ENCODE measurements at regions not wholly inside any gene's neighbourhood (a gene's known extent, or its start where the extent isn't known, plus 50 kb on each side); places are given as distances from the start of the nearest gene placed in this dataset.

DNA sequence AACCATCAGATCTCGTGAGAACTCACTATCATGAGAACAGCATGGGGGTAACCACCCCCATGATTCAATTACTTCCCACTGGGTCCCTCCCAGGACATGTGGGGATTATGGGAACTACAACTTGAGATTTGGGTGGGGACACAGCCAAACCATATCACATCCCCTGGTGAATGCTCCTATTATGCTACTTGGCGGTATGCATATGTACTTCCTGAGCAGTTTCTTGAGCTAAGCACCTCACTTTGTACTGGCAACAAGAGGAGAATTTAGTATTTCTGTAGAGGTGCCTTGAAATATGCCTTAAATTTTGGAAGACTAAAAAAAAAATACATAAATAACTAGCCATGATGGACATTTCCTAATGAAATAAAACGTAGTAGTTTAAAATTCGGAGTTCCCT lies 327.2 kb upstream of the CITED2 start:
- Histone ChIP-seq H3K36me3 (ENCODE audit: insufficient read depth, low read length) (no peaks in the 10 kb centered on the region), H3K9ac (ENCODE audit: low read length) (no peak overlapping the region), H3K4me3 (ENCODE audit: low read length) (no peak overlapping the region), H3K79me2 (replicated peaks; ENCODE audit: insufficient read depth, low read length) (no peaks in the 10 kb centered on the region), H3K27ac (ENCODE audit: low read length) (no peak overlapping the region), H2AFZ (ENCODE audit: low read depth, low read length) (no peak overlapping the region), H3F3A (ENCODE audit: insufficient read depth, low read length, poor library complexity, severe bottlenecking) (no peaks in the 10 kb centered on the region), H4K20me1 (ENCODE audit: insufficient read depth) (no peaks in the 10 kb centered on the region), H3K27me3 (ENCODE audit: insufficient read depth, low read depth, low read length) (no peaks in the 10 kb centered on the region), H3K4me2 (ENCODE audit: low read length) (no peak overlapping the region), H3K9me3 (ENCODE audit: low read length) (no peaks in the 10 kb centered on the region), H3K9me2 (ENCODE audit: insufficient read depth, low read length) (no peaks in the 10 kb centered on the region)
- TF ChIP-seq MXI1 (conservative IDR thresholded peaks at IDR 0.05; ENCODE audit: poor library complexity, severe bottlenecking) (no peak), SMC3 (conservative IDR thresholded peaks at IDR 0.05; ENCODE audit: poor library complexity) (no peak), EZH2 (IDR thresholded peaks at IDR 0.05; ENCODE audit: borderline replicate concordance, insufficient read depth, low read length, poor library complexity, severe bottlenecking) (no peak), POLR2AphosphoS5 (IDR thresholded peaks at IDR 0.05) (no peak), TAF1 (IDR thresholded peaks at IDR 0.05; ENCODE audit: low read depth) (no peak), EP300 (conservative IDR thresholded peaks at IDR 0.05; ENCODE audit: poor library complexity, severe bottlenecking) (no peak), RAD21 (conservative IDR thresholded peaks at IDR 0.05) (no peak)
- TF ChIP-seq, protein P1, sequence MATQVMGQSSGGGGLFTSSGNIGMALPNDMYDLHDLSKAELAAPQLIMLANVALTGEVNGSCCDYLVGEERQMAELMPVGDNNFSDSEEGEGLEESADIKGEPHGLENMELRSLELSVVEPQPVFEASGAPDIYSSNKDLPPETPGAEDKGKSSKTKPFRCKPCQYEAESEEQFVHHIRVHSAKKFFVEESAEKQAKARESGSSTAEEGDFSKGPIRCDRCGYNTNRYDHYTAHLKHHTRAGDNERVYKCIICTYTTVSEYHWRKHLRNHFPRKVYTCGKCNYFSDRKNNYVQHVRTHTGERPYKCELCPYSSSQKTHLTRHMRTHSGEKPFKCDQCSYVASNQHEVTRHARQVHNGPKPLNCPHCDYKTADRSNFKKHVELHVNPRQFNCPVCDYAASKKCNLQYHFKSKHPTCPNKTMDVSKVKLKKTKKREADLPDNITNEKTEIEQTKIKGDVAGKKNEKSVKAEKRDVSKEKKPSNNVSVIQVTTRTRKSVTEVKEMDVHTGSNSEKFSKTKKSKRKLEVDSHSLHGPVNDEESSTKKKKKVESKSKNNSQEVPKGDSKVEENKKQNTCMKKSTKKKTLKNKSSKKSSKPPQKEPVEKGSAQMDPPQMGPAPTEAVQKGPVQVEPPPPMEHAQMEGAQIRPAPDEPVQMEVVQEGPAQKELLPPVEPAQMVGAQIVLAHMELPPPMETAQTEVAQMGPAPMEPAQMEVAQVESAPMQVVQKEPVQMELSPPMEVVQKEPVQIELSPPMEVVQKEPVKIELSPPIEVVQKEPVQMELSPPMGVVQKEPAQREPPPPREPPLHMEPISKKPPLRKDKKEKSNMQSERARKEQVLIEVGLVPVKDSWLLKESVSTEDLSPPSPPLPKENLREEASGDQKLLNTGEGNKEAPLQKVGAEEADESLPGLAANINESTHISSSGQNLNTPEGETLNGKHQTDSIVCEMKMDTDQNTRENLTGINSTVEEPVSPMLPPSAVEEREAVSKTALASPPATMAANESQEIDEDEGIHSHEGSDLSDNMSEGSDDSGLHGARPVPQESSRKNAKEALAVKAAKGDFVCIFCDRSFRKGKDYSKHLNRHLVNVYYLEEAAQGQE (IDR thresholded peaks at IDR 0.05; ENCODE audit: borderline replicate concordance) = no peak
- TF ChIP-seq, protein P2, sequence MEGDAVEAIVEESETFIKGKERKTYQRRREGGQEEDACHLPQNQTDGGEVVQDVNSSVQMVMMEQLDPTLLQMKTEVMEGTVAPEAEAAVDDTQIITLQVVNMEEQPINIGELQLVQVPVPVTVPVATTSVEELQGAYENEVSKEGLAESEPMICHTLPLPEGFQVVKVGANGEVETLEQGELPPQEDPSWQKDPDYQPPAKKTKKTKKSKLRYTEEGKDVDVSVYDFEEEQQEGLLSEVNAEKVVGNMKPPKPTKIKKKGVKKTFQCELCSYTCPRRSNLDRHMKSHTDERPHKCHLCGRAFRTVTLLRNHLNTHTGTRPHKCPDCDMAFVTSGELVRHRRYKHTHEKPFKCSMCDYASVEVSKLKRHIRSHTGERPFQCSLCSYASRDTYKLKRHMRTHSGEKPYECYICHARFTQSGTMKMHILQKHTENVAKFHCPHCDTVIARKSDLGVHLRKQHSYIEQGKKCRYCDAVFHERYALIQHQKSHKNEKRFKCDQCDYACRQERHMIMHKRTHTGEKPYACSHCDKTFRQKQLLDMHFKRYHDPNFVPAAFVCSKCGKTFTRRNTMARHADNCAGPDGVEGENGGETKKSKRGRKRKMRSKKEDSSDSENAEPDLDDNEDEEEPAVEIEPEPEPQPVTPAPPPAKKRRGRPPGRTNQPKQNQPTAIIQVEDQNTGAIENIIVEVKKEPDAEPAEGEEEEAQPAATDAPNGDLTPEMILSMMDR (IDR thresholded peaks at IDR 0.05; ENCODE audit: poor library complexity, severe bottlenecking) = no peak

DNA sequence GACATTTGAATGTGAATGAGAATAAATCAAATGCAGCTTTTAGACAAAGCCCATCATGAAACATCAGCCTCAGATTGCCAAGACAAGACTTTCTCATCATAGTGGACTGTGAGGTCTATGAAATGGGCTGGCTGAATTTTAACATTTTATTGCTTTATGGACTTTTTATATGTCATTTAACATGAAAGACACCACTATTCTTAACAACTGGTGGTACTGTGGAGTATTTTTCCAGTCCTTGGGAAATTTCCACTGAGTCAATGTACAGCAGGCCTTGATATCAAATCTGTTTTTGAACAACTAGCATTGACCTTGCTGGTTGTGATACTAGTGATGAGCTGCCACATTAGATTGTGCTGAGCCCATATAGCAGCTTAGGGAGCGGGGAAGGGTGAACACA lies 326.6 kb upstream of the CITED2 start:
- no peaks in the 10 kb centered on the region for H3K79me2 ChIP-seq (replicated peaks; ENCODE audit: insufficient read depth, low read length)
- H3K36me3 ChIP-seq (ENCODE audit: insufficient read depth, low read length) = no peaks in the 10 kb centered on the region
- no peak overlapping the region for H3K27ac ChIP-seq (ENCODE audit: low read length)
- no peaks in the 10 kb centered on the region for H3K9me3 ChIP-seq (ENCODE audit: low read length)
- H2AFZ ChIP-seq (ENCODE audit: low read depth, low read length) = no peak overlapping the region
- no peak overlapping the region for H3K4me3 ChIP-seq (ENCODE audit: low read length)
- no peaks in the 10 kb centered on the region for H3F3A ChIP-seq (ENCODE audit: insufficient read depth, low read length, poor library complexity, severe bottlenecking)
- H3K4me2 ChIP-seq (ENCODE audit: low read length) = no peak overlapping the region
- no peaks in the 10 kb centered on the region for H3K9me2 ChIP-seq (ENCODE audit: insufficient read depth, low read length)
- H3K27me3 ChIP-seq (ENCODE audit: insufficient read depth, low read depth, low read length) = no peaks in the 10 kb centered on the region
- H4K20me1 ChIP-seq (ENCODE audit: insufficient read depth) = no peaks in the 10 kb centered on the region
- H3K9ac ChIP-seq (ENCODE audit: low read length) = no peak overlapping the region
- TF ChIP-seq EZH2 (IDR thresholded peaks at IDR 0.05; ENCODE audit: borderline replicate concordance, insufficient read depth, low read length, poor library complexity, severe bottlenecking) (no peak), MXI1 (conservative IDR thresholded peaks at IDR 0.05; ENCODE audit: poor library complexity, severe bottlenecking) (no peak), POLR2AphosphoS5 (IDR thresholded peaks at IDR 0.05) (no peak), EP300 (conservative IDR thresholded peaks at IDR 0.05; ENCODE audit: poor library complexity, severe bottlenecking) (no peak), RAD21 (conservative IDR thresholded peaks at IDR 0.05) (no peak), SMC3 (conservative IDR thresholded peaks at IDR 0.05; ENCODE audit: poor library complexity) (no peak), TAF1 (IDR thresholded peaks at IDR 0.05; ENCODE audit: low read depth) (no peak)
- TF ChIP-seq, protein P1 (IDR thresholded peaks at IDR 0.05; ENCODE audit: borderline replicate concordance) = no peak
- TF ChIP-seq, protein P2 (IDR thresholded peaks at IDR 0.05; ENCODE audit: poor library complexity, severe bottlenecking) = no peak

All from neural cell (in vitro differentiated cells).